T-helper 2 cell (primary cell): ENCODE measurements at regions not wholly inside any gene's neighbourhood (a gene's known extent, or its start where the extent isn't known, plus 50 kb on each side); places are given as distances from the start of the nearest gene placed in this dataset.
A peak's percentile ranks its signal among the peaks of the same experiment; 100 is the strongest.
"Not testable (repeated sequence)": the region's sequence is repeated elsewhere in the genome, so short reads cannot be mapped to it uniquely, and the experiment has no call there.

ENCODE experiments used
- DNase-seq, 5 experiments: peaks; one replicate each; pipeline versions ENCODE4 v3.0.0 to v3.0.0-alpha.2; 2012 to 2022

DNA sequence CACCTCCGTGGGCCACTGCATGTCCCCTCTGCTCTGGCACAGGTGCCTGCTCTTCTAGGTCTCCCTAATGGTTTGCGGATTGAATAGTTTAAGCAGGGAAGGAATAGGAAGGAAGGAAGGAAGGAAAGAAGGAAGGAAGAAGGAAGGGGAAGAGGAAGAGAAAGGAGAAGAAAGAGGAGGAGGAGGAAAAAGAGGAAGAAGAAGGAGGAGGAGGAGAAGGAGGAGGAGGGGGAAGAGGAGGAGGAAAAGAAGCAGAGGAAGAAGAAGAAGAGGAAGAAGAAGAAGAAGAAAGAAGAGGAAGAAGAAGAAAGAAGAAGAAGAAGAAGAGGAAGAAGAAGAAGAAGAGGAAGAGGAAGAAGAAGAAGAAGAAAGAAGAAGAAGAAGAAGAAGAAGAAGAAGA, 376.8 kb upstream of the PODXL start:
- not testable (repeated sequence) for DNase-seq

DNA sequence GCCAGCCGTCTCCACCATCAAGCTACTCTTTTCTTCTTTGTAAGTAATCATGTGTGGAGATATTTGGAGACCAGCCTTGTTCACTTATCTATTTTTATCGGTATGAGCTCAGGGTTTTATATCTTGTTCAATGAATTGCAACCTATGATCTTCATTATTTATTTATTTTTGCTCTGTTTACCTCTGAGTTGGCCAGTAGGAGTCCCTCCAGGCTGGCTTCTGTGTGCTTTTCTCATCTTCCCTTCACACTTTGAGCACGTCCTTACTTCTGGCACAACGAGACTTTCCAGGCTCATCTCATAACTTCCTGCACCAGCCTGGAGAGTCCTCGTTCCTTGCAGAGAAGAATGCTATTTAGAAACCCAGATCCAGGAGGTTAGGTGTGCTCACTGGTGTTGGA, 375.8 kb upstream of the PODXL start:
- DNase-seq, result no peak

DNA sequence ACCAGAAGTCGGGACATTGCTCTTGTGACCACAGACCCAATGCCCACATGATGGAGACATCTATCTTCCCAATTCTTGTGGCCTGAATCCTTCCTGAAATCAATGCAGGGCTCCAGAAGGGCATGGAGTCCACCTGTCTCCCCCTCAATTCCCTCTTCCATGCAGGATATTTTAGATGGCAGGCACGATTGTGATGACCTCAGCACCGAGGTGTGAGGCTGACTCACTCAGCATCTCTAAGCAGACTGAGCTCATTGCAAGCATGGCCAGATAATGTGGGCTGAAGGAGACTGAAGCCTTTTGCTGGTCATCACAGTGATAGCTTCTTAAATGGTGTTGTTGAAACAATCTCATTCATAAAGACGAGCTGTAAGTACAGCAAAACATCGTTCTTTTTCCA, 374.9 kb upstream of the PODXL start:
- no peak for DNase-seq

DNA sequence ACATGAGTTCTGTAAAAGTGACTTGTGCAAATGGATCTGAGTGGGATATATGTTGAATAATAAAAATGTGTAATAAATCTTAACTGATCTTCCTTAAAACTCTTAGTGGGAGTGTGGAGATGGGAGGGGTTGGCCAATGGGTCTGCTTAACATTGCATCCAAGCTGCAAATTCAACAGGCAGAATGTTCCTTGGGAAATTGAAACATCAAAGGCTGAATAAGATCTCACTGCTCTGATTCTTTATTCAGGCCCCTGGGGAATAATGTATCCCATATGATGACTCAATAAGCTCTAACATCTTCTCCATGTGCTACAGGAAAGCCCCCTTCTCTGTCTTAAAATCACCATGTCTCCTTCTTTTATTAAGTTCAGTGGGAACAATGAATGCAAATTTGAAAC, 373.2 kb upstream of the PODXL start:
- DNase-seq, result no peak

DNA sequence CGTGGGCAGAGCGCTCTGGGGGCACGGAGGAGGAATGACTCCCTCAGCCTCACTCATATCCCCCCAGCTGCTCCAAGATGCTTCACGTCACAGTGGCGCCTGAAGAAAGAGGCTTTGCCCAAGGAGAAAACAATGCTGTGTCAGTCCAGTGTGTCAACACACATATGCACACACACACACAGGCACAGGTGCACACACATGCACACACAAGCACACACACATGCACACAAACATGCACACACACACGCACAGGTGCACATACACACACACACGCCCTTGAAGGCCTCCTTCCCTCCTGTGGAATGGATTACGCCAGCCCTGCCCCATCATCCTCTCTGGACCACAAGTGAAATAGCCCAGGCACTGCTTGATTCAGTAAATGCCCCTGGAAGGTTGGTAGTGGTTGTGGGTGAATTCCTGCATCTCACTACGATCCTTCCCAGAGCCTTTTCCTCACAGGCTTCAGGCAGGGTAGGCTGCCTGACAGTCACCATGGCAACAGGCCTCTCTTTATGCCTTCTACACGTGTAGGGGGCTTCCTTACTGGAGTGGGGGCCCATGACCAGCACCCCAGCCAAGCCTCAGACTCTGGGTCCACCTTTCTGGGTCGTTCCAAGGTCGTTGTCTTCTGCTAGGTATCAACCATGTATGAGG, 371.5 kb upstream of the PODXL start:
- DNase-seq, result no peak

DNA sequence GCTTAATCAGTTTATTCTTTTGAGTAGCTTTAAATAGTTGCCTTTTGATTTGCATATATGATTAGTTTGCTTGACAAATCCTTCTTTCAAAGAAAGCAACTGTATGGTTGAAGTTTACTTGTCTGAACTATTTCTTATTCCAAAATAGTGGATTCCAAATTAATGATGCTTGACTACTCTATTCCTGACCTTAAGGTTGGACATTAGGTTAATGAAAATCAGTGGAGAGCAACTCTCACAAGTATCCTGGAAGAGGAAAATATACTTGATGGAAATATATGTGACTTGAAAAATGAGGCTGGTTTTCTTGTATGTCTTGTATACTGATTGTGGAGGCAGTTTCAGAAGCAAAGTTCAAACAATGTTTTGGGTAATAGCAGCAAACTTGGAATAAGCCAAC, 369.2 kb upstream of the PODXL start:
- DNase-seq, result no peak

DNA sequence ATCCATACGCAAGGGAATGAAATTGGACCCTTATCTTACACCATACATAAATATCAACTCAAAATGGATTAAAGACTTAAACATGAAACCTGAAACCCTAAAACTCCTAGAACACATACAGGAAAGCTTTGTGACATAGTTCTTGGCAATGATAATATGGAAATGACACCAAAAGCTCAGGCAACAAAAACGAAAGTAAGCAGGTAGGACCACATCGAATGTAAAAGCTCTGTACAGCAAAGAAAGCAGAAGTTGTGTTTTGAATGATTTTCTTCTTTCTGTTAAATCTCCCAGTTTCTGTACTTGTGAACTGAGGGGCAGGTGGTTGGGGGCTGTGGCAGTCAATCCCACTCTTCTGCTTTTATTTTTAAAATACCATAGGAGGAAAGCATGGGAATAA, 368.4 kb upstream of the PODXL start:
- no peak for DNase-seq

DNA sequence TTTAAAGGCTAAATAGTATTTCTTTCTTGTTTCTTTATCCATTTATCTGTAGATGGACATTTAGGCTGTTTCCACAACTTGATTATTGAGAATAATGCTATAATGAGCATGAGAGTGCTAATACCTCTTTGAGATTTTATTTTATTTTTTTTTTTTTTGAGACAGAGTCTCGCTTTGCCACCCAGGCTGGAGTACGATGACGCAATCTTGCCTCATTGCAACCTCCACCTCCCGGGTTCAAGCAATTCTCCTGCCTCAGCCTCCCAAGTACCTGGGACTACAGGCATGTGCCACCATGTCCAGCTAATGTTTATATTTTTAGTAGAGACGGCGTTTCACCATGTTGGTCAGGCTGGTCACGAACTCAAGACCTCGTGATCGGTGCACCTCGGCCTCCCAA, 366.5 kb upstream of the PODXL start:
- DNase-seq, result not testable (repeated sequence)

DNA sequence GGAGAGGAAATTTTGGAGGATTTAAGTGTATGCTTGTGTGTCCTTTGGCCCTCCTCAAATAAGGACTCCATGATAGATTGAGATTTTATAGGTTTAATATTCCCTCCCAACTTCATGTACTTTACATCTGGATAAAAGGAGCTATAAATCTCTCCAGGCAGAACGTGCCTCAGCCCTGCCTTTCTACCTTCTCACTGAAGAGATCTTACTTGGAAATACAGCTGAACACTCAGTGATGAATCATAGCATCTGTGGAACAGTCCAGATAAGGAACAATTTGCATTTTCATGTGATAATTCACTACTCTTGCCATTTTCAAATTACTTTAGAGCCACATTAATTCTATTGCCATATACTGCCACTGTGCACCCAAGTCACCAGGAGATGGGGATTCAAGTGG, 364.6 kb upstream of the PODXL start:
- no peak for DNase-seq

DNA sequence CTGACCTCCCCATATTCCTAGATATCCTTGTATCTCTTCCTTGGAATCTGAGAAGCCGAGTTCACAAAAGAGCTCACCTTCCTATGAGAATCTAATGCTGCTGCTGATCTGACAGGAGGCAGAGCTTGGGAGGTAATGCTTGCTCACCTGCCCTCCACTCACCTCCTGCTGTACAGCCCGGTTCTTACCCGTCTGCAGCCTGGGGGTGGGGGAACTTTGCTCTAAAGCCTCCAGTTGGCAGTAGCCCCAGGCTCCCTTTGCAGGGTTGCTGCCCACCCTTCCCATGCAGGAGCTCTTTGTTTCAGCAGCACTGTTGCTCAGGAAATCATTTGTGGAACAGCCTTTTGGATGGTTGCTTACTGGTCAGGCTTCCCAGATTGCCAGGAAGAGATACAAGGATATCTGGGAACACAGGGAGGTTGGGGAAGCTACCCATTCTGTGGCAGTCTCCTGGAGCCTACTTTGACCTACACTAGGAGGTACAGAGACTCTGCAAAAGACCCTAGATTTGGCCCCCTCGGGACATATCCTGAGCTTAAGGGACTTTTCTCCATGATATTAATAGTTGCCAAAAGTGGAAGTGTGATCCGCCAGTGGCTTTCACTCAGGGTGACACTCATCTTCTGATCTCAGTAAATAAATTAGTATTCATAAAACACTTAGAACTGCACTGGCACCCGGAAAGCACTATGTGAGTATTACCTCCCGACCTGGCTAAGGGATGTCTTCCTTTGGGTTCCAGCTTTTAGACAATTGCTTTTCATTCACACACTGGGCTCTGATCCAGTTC, 363.7 kb upstream of the PODXL start:
- no peak for DNase-seq

DNA sequence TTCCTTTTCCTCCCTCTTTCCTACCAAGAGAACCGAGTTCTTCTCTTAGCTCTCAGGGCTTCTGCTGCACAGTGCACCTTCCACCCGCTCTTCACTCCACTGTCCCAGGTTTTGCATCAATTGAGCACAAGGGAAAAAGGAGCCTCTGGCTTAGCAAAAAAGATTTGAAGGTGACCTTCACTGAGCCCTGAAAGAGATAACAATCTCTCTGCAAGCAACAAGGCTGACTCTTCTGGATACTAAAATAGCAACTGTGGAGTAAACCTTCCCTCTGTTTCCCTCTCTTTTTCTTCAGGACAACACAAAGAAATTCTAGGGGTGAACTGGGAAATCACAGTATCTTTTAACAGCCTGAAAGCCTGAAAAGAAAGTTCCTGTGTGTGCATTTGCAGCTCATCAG, 354.7 kb upstream of the PODXL start:
- no peak for DNase-seq

DNA sequence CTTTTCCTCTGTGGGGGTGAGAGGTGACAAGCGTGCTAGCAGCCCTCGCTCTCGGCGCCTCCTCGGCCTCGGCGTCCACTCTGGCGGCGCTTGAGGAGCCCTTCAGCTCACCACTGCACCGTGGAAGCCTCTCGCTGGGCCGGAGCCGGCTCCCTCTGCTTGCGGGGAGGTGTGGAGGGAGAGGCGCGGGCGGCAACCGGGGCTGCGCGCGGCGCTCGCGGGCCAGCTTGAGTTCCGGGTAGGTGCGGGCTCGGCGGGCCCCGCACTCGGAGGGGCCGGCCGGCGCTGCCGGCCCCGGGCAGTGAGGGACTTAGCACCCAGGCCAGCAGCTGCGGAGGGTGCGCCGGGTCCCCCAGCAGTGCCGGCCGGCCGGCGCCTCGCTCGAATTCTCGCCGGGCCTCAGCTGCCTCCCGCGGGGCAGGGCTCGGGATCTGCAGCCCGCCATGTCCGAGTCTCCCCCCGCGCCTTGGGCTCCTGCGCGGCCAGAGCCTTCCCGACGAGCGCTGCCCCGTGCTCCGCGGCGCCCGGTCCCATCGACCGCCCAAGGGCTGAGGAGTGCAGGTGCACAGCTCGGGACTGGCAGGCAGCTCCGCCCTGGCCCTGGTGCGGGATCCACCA, 352.8 kb upstream of the PODXL start:
- no peak for DNase-seq

DNA sequence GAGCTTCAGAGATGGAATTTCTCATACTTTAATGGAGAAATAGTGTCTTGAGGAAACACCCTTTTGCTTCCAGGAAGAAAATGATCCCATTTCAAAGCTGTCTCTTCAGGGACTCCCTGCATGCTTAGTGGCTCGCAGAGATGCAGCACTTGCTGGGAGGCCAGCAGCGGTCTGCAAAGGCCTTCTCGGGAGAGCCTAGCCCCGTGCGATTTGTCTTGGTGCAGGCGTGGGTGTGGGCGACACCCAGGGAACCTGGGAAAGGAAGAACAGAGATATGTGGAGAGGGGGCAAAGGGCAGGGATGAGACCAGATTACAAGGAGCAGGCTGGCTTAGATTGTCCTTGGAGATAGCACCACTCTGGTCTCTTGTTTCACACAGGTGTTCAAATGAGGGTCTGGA, 352.3 kb upstream of the PODXL start:
- DNase-seq, result no peak

DNA sequence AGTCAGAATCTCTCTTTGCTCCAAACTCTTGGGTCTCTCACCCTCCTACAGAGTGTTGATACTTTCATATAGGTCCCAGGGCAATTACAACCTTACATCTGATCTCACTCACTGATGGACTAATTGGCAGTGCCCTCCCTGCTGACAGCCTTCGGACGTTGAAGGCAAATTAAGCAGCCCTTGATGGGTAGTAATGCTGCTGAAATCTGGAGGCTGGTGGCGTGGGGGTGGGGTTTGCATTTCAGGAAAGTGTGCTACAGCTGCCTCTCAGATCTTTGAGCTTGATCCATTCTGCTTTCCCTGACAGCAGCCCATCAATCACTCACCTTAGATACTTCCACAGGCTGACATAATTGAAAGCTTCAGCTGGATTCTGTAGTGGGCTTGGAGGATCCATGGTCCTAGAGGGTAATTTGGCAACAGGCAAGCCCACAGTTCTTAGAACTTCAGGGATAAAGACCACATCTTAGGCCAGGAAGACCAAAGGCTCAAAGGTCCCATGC, 349.1 kb upstream of the PODXL start:
- DNase-seq, result no peak

DNA sequence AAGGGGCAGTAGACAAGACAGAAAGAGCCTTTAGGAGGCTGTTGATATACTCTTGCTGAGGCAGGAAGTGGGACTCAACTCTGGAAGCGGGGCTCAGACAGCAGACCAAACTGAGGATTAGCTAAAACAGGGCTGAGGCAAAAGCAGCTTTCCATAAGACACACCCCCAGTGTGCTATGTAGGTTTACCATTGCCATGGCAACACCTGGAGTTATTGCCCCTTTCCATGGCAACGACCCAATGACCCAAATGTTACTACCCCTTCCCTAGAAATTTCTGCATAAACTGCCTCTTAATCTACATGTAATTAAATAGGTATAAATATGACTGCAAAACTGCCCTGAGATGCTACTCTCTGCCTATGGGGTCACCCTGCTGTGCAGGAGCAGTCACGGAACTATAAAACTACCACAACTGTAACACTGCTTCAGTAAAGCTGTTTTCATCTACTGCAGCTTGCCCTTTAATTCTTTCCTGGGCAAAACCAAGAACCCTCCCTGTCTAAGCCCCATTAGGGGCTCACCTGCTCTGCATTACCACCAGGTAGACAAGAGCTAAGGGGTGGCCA, 348.4 kb upstream of the PODXL start:
- no peak for DNase-seq

DNA sequence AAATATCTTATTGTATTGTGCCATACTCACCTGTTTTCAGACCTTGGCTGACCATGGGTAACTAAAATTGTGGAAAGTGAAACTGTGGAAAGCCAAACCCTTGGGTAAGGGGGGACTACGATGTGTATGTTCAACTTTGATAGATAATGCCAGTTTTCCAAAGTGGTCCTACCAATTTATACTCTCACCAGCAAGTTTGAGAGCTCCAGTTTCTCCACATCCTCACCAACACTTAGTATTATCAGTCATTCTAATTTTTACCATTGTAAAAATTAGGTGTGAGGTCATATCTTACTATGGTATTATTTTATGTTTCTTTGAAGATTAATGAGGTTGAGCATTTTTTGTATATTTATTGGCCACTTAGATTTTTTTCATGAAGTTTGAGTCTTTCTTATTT, 346.9 kb upstream of the PODXL start:
- DNase-seq, result no peak

DNA sequence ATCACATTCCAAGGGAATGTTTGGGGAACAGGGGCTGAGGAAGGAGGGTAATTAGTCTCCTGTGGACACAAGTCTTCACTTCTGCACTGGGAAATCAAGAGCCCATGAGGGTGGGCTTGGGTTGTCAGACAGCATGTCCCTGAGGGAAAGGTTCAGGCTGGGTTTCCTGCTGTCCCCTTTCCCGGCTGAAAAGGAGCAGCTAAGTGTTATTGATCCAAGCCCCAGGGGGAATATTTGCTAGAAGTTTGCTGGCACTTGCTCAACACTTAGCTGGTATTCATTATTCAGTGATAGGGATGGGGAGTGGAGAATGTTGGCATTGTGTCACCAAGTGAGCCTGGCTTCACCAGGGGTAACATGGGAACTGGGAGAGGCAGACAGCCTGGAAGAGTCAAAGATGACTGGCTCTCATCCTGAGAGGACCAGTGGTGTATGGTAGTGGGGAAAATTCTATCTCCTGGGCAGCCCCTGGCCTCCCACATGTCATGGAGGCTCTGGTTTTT, 344.4 kb upstream of the PODXL start:
- DNase-seq, result no peak

DNA sequence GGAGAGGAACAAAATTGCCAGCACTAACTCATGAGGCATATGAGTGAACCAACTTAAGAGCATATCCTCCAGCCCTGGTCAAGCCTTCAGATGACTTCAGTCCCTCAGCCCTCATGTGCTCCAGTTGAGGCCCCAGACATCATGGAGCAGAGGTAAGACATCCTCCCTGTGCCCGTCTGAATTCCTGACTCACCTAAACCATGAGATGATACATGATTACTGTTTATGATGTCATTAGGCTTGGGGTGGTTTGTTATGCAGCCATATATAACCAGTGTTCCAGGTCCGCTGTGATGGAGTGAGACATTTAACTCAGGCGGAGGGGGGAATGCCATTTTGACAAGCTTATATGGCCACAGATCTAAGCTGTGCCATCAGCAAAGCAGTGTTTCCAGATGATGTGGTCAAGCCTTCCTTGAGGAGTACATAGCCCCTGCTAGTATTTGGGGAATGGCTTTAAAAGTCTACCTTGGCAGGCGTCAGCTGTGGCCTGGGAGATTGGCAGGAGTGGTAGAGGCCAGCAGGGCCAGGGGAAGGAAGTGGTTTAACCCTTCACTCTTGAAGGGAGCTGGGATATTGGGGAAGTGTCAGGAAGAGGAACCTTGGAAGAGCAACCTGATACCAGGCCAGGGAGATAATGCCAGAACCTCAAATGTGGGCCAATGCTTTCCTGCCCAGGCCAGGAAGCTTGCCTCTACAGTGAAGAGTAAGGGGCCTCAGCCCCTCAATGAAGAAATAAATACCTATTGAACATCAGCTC, 343.0 kb upstream of the PODXL start:
- no peak for DNase-seq

DNA sequence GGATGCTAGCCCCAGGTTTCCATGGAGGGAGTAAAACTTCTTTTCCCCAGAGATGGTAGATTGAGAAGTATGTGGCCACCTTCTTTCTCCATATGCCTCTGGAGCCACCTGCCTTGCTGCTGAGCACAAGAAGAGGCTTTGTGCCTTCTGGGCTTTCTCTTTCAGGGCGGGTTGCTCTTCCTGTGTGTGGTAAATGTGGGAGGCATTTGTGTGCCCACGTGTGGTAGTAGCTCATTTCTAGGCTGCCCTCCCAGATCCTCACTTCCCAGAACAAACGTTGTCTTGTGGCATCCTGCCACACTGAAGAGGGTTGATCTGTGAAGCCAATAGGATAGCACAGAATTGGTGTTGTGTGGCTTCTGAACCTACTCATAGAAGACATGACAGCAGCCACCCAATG, 342.0 kb upstream of the PODXL start:
- DNase-seq, result peak in 1 of 5 experiments; percentile 31

DNA sequence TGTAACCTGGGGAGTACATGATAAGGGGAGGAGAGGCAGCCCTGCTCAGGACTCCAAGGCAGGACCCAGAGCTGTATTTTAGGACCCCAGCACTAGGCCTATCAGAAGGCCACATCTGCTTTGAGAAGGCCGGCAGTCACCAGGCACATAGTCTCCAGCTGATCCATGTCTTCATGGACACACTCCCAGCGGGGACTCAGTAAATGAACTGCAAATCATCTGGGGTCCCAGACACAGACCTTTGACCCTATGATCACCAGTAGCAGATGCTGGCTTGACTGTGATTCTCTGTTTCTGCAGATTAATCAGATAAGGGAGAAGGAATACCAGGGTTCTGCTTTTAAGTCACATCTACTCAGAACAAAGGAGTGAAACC, 341.4 kb upstream of the PODXL start:
- no peak for DNase-seq

DNA sequence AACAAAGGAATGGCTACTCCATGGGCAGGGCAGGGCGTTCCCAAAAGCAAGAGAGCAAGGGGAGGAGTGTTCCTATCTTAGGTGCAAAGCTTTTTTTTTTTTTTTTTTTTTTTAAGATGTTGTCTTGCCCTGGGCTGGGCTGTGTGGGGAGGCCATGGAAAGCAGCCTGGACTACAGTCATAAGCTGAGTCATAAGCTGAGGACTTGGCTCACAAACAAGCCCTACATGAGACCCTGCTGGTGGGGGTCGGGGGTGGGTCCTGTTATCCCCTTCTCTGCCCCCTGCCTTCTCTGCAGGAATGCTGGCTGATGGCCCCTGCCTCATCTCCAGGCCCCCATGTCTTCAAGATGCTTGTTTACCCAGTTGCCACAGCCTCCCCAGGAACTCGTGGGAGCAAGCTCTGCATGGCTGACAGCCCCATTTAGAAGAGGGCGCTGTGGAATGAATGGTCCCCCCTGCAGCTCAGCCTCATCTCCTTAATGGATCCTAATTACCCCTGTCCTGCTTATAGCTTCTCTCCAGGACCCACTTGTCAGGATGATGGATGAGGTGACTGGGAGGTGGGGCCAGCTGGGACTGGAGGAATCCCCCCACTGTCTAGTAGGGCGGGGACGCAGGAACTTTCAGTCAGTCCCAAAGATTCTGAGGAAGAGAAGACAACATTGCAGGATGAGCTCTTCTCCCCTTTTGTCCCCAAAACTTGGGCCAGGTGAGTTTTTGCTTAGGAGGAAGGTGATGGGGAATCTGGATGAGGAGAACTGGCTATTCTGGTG, 340.8 kb upstream of the PODXL start:
- no peak for DNase-seq
